H1 (cell line): ENCODE measurements at regions not wholly inside any gene's neighbourhood (a gene's known extent, or its start where the extent isn't known, plus 50 kb on each side); places are given as distances from the start of the nearest gene placed in this dataset.
A peak's percentile ranks its signal among the peaks of the same experiment; 100 is the strongest.

ENCODE experiments used
- CTCF ChIA-PET: fragments of 300-600 bp; sonication (Branson Sonifier 250); formaldehyde crosslinking; loops from one replicate; lab custom pipeline; 2021; ENCODE audit not compliant: partially characterized antibody; lab: Charles Lee
- POLR2A ChIA-PET: fragments of 300-600 bp; sonication (Branson Sonifier 250); formaldehyde crosslinking; loops from one replicate; lab custom pipeline; 2021; ENCODE audit warnings: inconsistent platforms; ENCODE audit not compliant: partially characterized antibody; lab: Charles Lee
- DNase-seq, 2 experiments: peaks; one replicate each; pipeline versions ENCODE4 v3.0.0 to v3.0.0-alpha.2; 2010 to 2022; ENCODE audit warnings: low spot score in 2 of 2, low read depth in 1 of 2, mixed read lengths in 1 of 2
- FAIRE-seq: peaks from 2 replicates; lab custom pipeline; 2011; peaks lifted over from hg19 to GRCh38; lab: Jason Lieb, UNC
- H2AFZ ChIP-seq: 2 replicates; pipeline ENCODE4 v1.8.1; 2012; ENCODE audit warnings: low read length, inconsistent platforms
- H2AK5ac ChIP-seq: 2 replicates; pipeline ENCODE4 v1.6.1; 2013; ENCODE audit warnings: low read depth, low read length
- H2BK120ac ChIP-seq: replicated peaks from 2 replicates; pipeline ENCODE3; 2013; ENCODE audit warnings: low read depth, low read length, inconsistent platforms
- H2BK12ac ChIP-seq: 2 replicates; pipeline ENCODE4 v1.6.1; 2013; ENCODE audit warnings: low read depth, low read length
- H2BK15ac ChIP-seq: 2 replicates; pipeline ENCODE4 v1.6.1; 2013; ENCODE audit warnings: low read length
- H2BK20ac ChIP-seq: 2 replicates; pipeline ENCODE4 v1.6.1; 2013; ENCODE audit warnings: low read length
- H2BK5ac ChIP-seq: 2 replicates; pipeline ENCODE4 v1.6.1; 2013; ENCODE audit warnings: low read depth, low read length
- H3K14ac ChIP-seq: 2 replicates; pipeline ENCODE4 v1.6.1; 2013; ENCODE audit warnings: inconsistent platforms; ENCODE audit not compliant: insufficient read length
- H3K18ac ChIP-seq: 2 replicates; pipeline ENCODE4 v1.6.1; 2013; ENCODE audit warnings: low read length; ENCODE audit errors: extremely low read depth
- H3K23ac ChIP-seq: 2 replicates; pipeline ENCODE4 v1.6.1; 2013; ENCODE audit warnings: inconsistent platforms; ENCODE audit not compliant: insufficient read length
- H3K23me2 ChIP-seq: 2 replicates; pipeline ENCODE4 v1.6.1; 2013; ENCODE audit warnings: low read depth, low read length
- H3K27ac ChIP-seq: 2 replicates; pipeline ENCODE4 v1.6.1; 2011; ENCODE audit warnings: low read depth, low read length, inconsistent platforms
- H3K27me3 ChIP-seq, 4 experiments: replicated peaks in 1 of 4; 1 replicate in 1 of 4; 2 replicates in 3 of 4; pipeline versions ENCODE4 v1.6.1 to v1.8.1; 2011 to 2013; ENCODE audit warnings: low read length in 3 of 4, mild to moderate bottlenecking in 3 of 4, inconsistent platforms in 2 of 4, mixed read lengths in 2 of 4, moderate library complexity in 1 of 4; ENCODE audit not compliant: control insufficient read depth in 3 of 4, insufficient read depth in 3 of 4; ENCODE audit errors: extremely low read depth in 1 of 4
- H3K36me3 ChIP-seq, 4 experiments: 2 replicates each; pipeline versions ENCODE4 v1.6.1 to v1.8.1; 2011 to 2013; ENCODE audit warnings: mild to moderate bottlenecking in 4 of 4, low read length in 3 of 4, moderate library complexity in 2 of 4, control low read depth in 1 of 4, inconsistent platforms in 1 of 4; ENCODE audit not compliant: insufficient read depth in 4 of 4, control insufficient read depth in 2 of 4
- H3K4ac ChIP-seq: replicated peaks from 2 replicates; pipeline ENCODE3; 2013; ENCODE audit warnings: low read length, low read depth, mixed read lengths, inconsistent platforms; ENCODE audit not compliant: insufficient read length
- H3K4me1 ChIP-seq, 4 experiments: replicated peaks in 1 of 4; 1 replicate in 1 of 4; 2 replicates in 3 of 4; pipeline versions ENCODE4 v1.6.1 to v1.8.1; 2011 to 2013; ENCODE audit warnings: low read length in 3 of 4, inconsistent platforms in 2 of 4, mixed read lengths in 1 of 4; ENCODE audit not compliant: insufficient read depth in 4 of 4, control insufficient read depth in 3 of 4
- H3K4me2 ChIP-seq, 2 experiments: 2 replicates each; pipeline versions ENCODE4 v1.6.1 to v1.8.1; 2011 to 2013; ENCODE audit warnings: low read depth in 2 of 2, low read length in 2 of 2, control low read depth in 1 of 2, inconsistent platforms in 1 of 2, mild to moderate bottlenecking in 1 of 2; ENCODE audit not compliant: insufficient read depth in 1 of 2
- H3K4me3 ChIP-seq, 4 experiments: fragments of 200-600, 300-600 bp in 1 of 4; sonication (generic), shearing (Covaris generic), sonication (Bioruptor Twin) in 1 of 4; 2 replicates each; pipeline versions ENCODE4 v1.5.1 to v1.8.1; 2011 to 2016; ENCODE audit warnings: low read length in 4 of 4, low read depth in 3 of 4, control low read depth in 2 of 4, inconsistent platforms in 2 of 4, mild to moderate bottlenecking in 2 of 4, mixed read lengths in 1 of 4, moderate library complexity in 1 of 4; ENCODE audit not compliant: insufficient read depth in 2 of 4; ENCODE audit errors: extremely low read depth in 1 of 4
- H3K56ac ChIP-seq: replicated peaks from 2 replicates; pipeline ENCODE3; 2013; ENCODE audit warnings: low read depth, mild to moderate bottlenecking, mixed read lengths, low read length, inconsistent platforms; ENCODE audit not compliant: insufficient read length
- H3K79me1 ChIP-seq: 2 replicates; pipeline ENCODE4 v1.6.1; 2013; ENCODE audit warnings: low read depth, low read length, control low read depth
- H3K79me2 ChIP-seq, 2 experiments: 2 replicates each; pipeline versions ENCODE4 v1.6.1 to v1.8.1; 2012 to 2013; ENCODE audit warnings: low read length in 2 of 2, mild to moderate bottlenecking in 2 of 2, inconsistent platforms in 1 of 2; ENCODE audit not compliant: insufficient read depth in 2 of 2, control insufficient read depth in 1 of 2
- H3K9ac ChIP-seq, 4 experiments: replicated peaks in 1 of 4; 1 replicate in 1 of 4; 2 replicates in 3 of 4; pipeline versions ENCODE4 v1.6.1 to v1.8.1; 2011 to 2013; ENCODE audit warnings: low read depth in 3 of 4, low read length in 3 of 4, control low read depth in 2 of 4, mild to moderate bottlenecking in 2 of 4, moderate library complexity in 2 of 4, inconsistent platforms in 1 of 4; ENCODE audit errors: extremely low read depth in 1 of 4
- H3K9me3 ChIP-seq, 2 experiments: 2 replicates each; pipeline versions ENCODE4 v1.6.1 to v1.8.1; 2012 to 2013; ENCODE audit warnings: mild to moderate bottlenecking in 2 of 2, moderate library complexity in 2 of 2, control low read depth in 1 of 2, inconsistent platforms in 1 of 2, low read depth in 1 of 2, low read length in 1 of 2, mixed read lengths in 1 of 2; ENCODE audit not compliant: insufficient read depth in 2 of 2
- H4K20me1 ChIP-seq, 2 experiments: replicated peaks in 1 of 2; 2 replicates each; pipeline versions ENCODE3 to v1.8.1; 2011 to 2013; ENCODE audit warnings: inconsistent platforms in 2 of 2, low read length in 2 of 2, mild to moderate bottlenecking in 1 of 2; ENCODE audit not compliant: insufficient read depth in 2 of 2, control insufficient read depth in 1 of 2
- H4K5ac ChIP-seq: 2 replicates; pipeline ENCODE4 v1.6.1; 2013; ENCODE audit warnings: low read length, low read depth, mixed read lengths, inconsistent platforms; ENCODE audit not compliant: insufficient read length
- H4K8ac ChIP-seq: 2 replicates; pipeline ENCODE4 v1.8.0; 2013; ENCODE audit warnings: mild to moderate bottlenecking, moderate library complexity, low read length, inconsistent platforms; ENCODE audit not compliant: insufficient read depth; ENCODE audit errors: extremely low read depth
- H4K91ac ChIP-seq: replicated peaks from 2 replicates; pipeline ENCODE3; 2013; ENCODE audit warnings: low read length, mixed read lengths, inconsistent platforms; ENCODE audit not compliant: insufficient read length
- WGBS, 2 experiments: shearing (Covaris generic) in 1 of 2; methylation state at CpG; one replicate each; pipeline versions ENCODE4 v1.1.6 to v1.1.7; 2013 to 2015; ENCODE audit warnings: low lambda C conversion rate in 2 of 2, mixed read lengths in 2 of 2, inconsistent platforms in 1 of 2, low coverage in 1 of 2, missing lambda C conversion rate in 1 of 2; ENCODE audit not compliant: insufficient replicate concordance in 2 of 2, insufficient coverage in 1 of 2, insufficient read length in 1 of 2; ENCODE audit errors: extremely low coverage in 1 of 2, missing lambda C conversion rate in 1 of 2; 5-methylcytosine and 5-hydroxymethylcytosine counted together

DNA sequence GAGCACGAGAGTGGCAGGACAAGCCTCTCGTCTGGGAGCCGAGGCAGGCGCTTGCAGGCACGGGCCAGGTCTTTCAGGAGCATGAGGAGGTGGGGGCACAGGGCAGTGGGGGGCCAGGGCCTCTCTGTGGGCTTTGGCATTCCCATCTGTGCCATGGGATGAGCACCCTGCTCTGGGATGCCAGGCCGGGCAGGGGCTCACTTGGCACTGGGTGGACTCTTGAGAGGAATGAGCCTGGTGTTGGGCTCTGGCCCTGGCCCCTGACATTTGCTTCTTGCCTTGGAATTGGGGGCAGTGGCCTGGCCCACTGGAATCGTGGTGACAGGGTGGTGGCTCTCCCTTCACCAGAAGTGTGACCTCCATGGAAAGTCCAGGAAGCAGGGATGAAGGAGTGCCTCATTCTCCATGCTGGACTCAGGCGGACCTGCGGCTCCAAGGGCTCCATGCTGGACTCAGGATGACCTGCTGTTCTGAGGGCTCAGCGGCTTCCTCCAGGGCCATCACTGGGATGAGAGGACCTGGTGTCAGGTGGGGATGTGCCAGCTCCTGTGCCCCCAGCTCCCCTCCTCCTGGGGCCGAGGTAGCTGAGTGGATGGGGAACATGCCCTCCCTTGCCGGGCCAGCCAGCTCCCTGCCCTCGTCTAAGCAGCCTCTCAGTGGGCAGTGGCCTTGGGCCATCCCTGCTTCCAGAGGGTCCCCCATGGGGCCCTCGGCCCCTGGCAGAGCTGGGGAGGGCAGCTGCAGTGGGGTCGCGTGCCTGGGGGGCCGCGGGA lies 220.3 kb downstream of the KIF26A start:
- CTCF ChIA-PET = interaction anchor here (0.9 to 2.0 kb wide), 8 partner anchors 8 to 307 kb away, joined by 3 to 13 read pairs (median 4); no protein-coding TSS in a partner anchor
- FAIRE-seq (no peak), DNase-seq (no peak)
- peak overlapping the region; percentile 24; the same call in 1 of the 2 replicates for H2AK5ac ChIP-seq
- no peak overlapping the region for H3K4ac ChIP-seq
- POLR2A ChIA-PET = no interaction called here
- H3K27me3 ChIP-seq = no peaks in the 10 kb centered on the region
- H3K79me2 ChIP-seq = no peaks in the 10 kb centered on the region
- no peak overlapping the region for H3K4me3 ChIP-seq
- 96% methylated on average over 13 of the region's 18 CpGs; no CpG with 5 or more reads in 1 of the 2 experiments for WGBS, 2 experiments
- no peak overlapping the region for H3K14ac ChIP-seq
- no peaks in the 10 kb centered on the region for H3K23me2 ChIP-seq
- no peak overlapping the region for H2BK120ac ChIP-seq
- no peak overlapping the region for H3K27ac ChIP-seq
- no peak overlapping the region for H2BK5ac ChIP-seq
- no peaks in the 10 kb centered on the region for H3K79me1 ChIP-seq
- no peak overlapping the region for H3K23ac ChIP-seq
- H3K9me3 ChIP-seq = no peaks in the 10 kb centered on the region
- H3K4me1 ChIP-seq = no peaks in the 10 kb centered on the region
- no peak overlapping the region for H2BK15ac ChIP-seq
- no peak overlapping the region for H3K56ac ChIP-seq
- no peak overlapping the region for H4K91ac ChIP-seq
- no peak overlapping the region for H3K9ac ChIP-seq
- H3K4me2 ChIP-seq = no peak overlapping the region
- no peak overlapping the region for H2BK20ac ChIP-seq
- no peak overlapping the region for H3K18ac ChIP-seq
- 0 out of 2 replicates have a peak overlapping the region, but pooled peaks have one; percentile 25 for H4K8ac ChIP-seq
- no peaks in the 10 kb centered on the region for H3K36me3 ChIP-seq
- H2AFZ ChIP-seq = no peak overlapping the region
- no peaks in the 10 kb centered on the region for H4K20me1 ChIP-seq
- H2BK12ac ChIP-seq = no peak overlapping the region
- H4K5ac ChIP-seq = no peak overlapping the region
